Stomach (tissue), 8 donors: ENCODE measurements at regions not wholly inside any gene's neighbourhood (a gene's known extent, or its start where the extent isn't known, plus 50 kb on each side); places are given as distances from the start of the nearest gene placed in this dataset.

Source experiments
- DNase-seq, 2 donors: peaks; one replicate each; pipeline versions ENCODE4 v3.0.0 to v3.0.0-alpha.2; 2013 to 2019
- H3K27ac ChIP-seq, 5 donors: fragments of 200-600 bp in 4 of 5; sonication (generic) in 4 of 5; one replicate each; pipeline ENCODE4 v1.5.1; 2013 to 2019; ENCODE audit warnings: mild to moderate bottlenecking in 1 of 5, moderate library complexity in 1 of 5
- H3K27me3 ChIP-seq, 3 donors: fragments of 200-600 bp; sonication (generic); one replicate each; pipeline ENCODE4 v1.5.1; 2017 to 2019; ENCODE audit warnings: mixed run types in 1 of 3
- H3K36me3 ChIP-seq, 4 donors: fragments of 200-600 bp; sonication (generic); 1 replicate in 3 of 4; 2 replicates in 1 of 4; pipeline ENCODE4 v1.5.1; 2016 to 2019
- H3K4me1 ChIP-seq, 4 donors: fragments of 200-600 bp; sonication (generic); one replicate each; pipeline ENCODE4 v1.5.1; 2016 to 2019
- H3K4me3 ChIP-seq, 4 donors: fragments of 200-600 bp; sonication (generic) in 3 of 4; one replicate each; pipeline ENCODE4 v1.5.1; 2016 to 2019; ENCODE audit warnings: mild to moderate bottlenecking in 1 of 4
- H3K9me3 ChIP-seq, 4 donors: fragments of 200-600 bp; sonication (generic); one replicate each; pipeline ENCODE4 v1.5.1; 2016 to 2019
- EP300 ChIP-seq: sonication (generic); formaldehyde crosslinking; IDR thresholded peaks from one replicate; pipeline ENCODE4 v1.6.1; 2017; ENCODE audit warnings: antibody characterized with exemption
- POLR2A ChIP-seq, 4 donors: fragments of 450-650 bp; IDR thresholded peaks; one replicate each; pipeline ENCODE4 v1.6.1; 2016; ENCODE audit warnings: antibody characterized with exemption in 4 of 4, control low read depth in 2 of 4, mild to moderate bottlenecking in 1 of 4, moderate library complexity in 1 of 4
- POLR2AphosphoS5 ChIP-seq, 3 donors: sonication (generic); formaldehyde crosslinking; IDR thresholded peaks; one replicate each; pipeline ENCODE4 v1.6.1; 2016; ENCODE audit warnings: antibody characterized with exemption in 3 of 3
- WGBS, 5 donors: extraction: QIAGEN DNeasy Blood & Tissue Kit in 3 of 5; methylation state at CpG; one replicate each; pipeline versions ENCODE4 v1.1.5 to v1.1.7; 2013 to 2018; 5-methylcytosine and 5-hydroxymethylcytosine counted together
- intact Hi-C: fragments of 100-400 bp; cut with DNase I; formaldehyde crosslinking; loops from one replicate; pipeline ENCODE4 v1.15.1; 2023; ENCODE audit warnings: low total_unique reads
- TF ChIP-seq, protein P1 (sequence below), 7 experiments: fragments of 450-650 bp in 4 of 7; fragments of 200-600 bp in 3 of 7; sonication (generic) in 3 of 7; IDR thresholded peaks; one replicate each; pipeline ENCODE4 v1.5.1; 2016 to 2019; ENCODE audit warnings: antibody characterized with exemption in 7 of 7, control low read depth in 2 of 7, mild to moderate bottlenecking in 1 of 7
- donor health status: healthy with polysubstance abuse.
- donor health status: Bipolar disorder and iron deficiency.
- donor health status: healthy.

DNA sequence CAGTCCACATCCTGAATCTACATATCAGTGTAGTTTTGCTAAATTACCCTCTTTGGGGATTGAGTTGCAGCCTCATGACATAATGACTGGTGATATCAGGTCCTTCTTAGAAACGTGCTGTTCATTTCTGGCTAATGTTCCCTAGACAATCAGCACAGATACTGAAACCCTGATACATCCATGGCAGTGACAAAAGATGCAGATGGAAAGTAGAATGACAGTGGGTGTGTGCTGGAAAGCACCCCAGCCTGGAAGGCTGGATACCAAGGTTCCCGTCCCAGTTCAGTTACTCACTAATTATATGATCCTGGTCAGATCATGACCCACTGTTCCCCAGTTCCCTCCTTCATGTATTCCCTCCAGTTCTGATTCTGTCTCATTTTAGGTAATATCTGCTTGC, 198.2 kb upstream of the FGGY start:
- no peak for TF ChIP-seq POLR2AphosphoS5 (IDR thresholded peaks at IDR 0.05)
- TF ChIP-seq POLR2A (IDR thresholded peaks at IDR 0.05), result no peak
- no peak for TF ChIP-seq EP300
- TF ChIP-seq, protein P1, sequence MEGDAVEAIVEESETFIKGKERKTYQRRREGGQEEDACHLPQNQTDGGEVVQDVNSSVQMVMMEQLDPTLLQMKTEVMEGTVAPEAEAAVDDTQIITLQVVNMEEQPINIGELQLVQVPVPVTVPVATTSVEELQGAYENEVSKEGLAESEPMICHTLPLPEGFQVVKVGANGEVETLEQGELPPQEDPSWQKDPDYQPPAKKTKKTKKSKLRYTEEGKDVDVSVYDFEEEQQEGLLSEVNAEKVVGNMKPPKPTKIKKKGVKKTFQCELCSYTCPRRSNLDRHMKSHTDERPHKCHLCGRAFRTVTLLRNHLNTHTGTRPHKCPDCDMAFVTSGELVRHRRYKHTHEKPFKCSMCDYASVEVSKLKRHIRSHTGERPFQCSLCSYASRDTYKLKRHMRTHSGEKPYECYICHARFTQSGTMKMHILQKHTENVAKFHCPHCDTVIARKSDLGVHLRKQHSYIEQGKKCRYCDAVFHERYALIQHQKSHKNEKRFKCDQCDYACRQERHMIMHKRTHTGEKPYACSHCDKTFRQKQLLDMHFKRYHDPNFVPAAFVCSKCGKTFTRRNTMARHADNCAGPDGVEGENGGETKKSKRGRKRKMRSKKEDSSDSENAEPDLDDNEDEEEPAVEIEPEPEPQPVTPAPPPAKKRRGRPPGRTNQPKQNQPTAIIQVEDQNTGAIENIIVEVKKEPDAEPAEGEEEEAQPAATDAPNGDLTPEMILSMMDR (IDR thresholded peaks at IDR 0.05), result no peak
- no peak overlapping the region for H3K4me3 ChIP-seq
- peaks cover 0 to 6% (median 0%) of the 10 kb centered on the region in 4 donors for H3K9me3 ChIP-seq
- H3K27ac ChIP-seq, result no peak overlapping the region
- DNase-seq, result no peak
- H3K27me3 ChIP-seq, result no peaks in the 10 kb centered on the region
- 60 to 68% (median 62%) methylated on average over 2 of the region's 2 CpGs for WGBS, 5 donors
- intact Hi-C loops, result no loop called here
- H3K4me1 ChIP-seq, result no peaks in the 10 kb centered on the region
- no peaks in the 10 kb centered on the region for H3K36me3 ChIP-seq

DNA sequence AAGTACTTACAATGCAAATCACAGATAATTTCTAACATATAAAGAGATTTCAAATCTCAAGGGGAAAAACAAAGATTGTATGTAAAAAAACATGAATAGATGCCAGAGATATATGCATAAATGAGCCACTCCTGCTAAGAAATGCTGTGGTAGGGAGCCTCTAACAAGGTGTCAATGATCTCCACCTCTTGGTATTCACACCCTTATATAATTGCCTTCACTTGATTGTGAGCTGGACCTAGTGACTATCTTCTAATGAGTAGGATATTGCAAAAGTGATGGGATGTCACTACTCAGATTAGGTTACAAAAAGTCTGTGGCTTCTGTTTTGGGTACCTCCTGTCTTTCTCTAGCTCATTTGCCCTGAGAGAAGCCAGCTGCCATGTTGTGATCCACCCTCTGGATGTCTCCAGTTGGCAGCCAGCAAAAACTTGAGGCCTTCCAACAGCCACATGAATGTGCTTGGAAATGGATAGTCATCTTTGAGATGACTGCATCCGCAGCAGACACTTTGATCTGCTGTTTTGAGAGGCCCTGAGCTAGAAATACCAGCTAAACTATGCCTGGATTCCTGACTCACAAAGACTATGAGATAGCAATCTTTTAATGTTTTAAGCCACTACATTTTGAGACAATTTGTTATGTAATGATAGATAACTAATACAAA, 196.1 kb upstream of the FGGY start:
- no peaks in the 10 kb centered on the region for H3K36me3 ChIP-seq
- no peak overlapping the region for H3K27ac ChIP-seq
- no peak for DNase-seq

DNA sequence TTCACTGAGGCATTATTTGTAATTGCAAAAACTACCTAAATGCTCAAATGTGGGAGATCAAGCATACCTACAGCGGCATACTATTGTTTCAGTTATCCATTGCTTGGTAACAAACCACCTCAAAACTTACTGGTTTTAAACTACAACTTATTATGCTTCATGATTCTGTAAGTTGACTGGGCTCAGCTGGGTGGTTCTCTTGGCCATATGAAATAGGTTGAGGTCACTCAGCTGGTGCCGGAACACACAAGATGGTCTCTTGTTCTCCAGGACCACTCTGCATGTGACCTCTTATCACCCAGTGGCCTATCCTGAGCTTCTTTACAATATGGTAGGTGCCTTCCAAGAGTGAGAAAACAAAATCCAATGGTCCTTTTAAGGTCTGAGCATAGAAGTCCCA, 195.4 kb upstream of the FGGY start:
- Histone ChIP-seq H3K36me3 (no peaks in the 10 kb centered on the region), H3K4me1 (peaks cover 0 to 6% (median 0%) of the 10 kb centered on the region in 4 donors), H3K9me3 (peaks cover 0 to 6% (median 0%) of the 10 kb centered on the region in 4 donors), H3K4me3 (no peak overlapping the region), H3K27me3 (no peaks in the 10 kb centered on the region), H3K27ac (no peak overlapping the region)
- DNase-seq, result no peak
- WGBS, 5 donors, result 48 to 64% (median 50%) methylated on average over 2 of the region's 2 CpGs
- intact Hi-C loops, result no loop called here
- TF ChIP-seq POLR2AphosphoS5 (IDR thresholded peaks at IDR 0.05), result no peak
- TF ChIP-seq, protein P1 (IDR thresholded peaks at IDR 0.05), result no peak
- TF ChIP-seq EP300, result no peak
- TF ChIP-seq POLR2A (IDR thresholded peaks at IDR 0.05), result no peak

More for the DNA sequence above, 196.1 kb upstream of the FGGY start:
- Histone ChIP-seq H3K9me3 (peaks cover 0 to 6% (median 0%) of the 10 kb centered on the region in 4 donors), H3K4me1 (peaks cover 0 to 6% (median 0%) of the 10 kb centered on the region in 4 donors), H3K27me3 (no peaks in the 10 kb centered on the region), H3K4me3 (no peak overlapping the region)
- intact Hi-C loops, result no loop called here
- TF ChIP-seq POLR2AphosphoS5 (IDR thresholded peaks at IDR 0.05) (no peak), EP300 (no peak), POLR2A (IDR thresholded peaks at IDR 0.05) (no peak)
- TF ChIP-seq, protein P1 (IDR thresholded peaks at IDR 0.05), result no peak
- WGBS, 5 donors, result 88 to 100% (median 91%) methylated on average over 1 of the region's 1 CpG

DNA sequence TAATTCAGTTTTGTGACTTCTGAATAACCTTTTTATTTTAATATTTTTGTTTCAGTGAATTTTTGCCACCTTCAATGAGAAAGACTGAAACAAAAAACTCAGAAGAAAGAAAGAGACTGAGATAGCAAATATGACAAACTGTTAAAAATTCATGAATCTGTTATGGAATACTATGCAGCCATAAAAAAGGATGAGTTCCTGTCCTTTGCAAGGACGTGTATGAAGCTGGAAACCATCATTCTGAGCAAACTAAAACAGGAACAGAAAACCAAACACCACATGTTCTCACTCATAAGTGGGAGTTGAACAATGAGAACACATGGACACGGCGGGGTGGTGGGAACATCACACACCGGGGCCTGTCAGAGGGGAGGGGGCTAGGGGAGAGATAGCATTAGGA, 193.4 kb upstream of the FGGY start:
- DNase-seq, result no peak
- no peak overlapping the region for H3K27ac ChIP-seq
- no peaks in the 10 kb centered on the region for H3K27me3 ChIP-seq
- peaks cover 0 to 6% (median 0%) of the 10 kb centered on the region in 4 donors for H3K9me3 ChIP-seq
- no peak overlapping the region for H3K4me3 ChIP-seq
- H3K36me3 ChIP-seq, result no peaks in the 10 kb centered on the region
- peaks cover 0 to 14% (median 7%) of the 10 kb centered on the region in 4 donors for H3K4me1 ChIP-seq
- WGBS, 5 donors, result 93 to 99% (median 95%) methylated on average over 4 of the region's 4 CpGs
- intact Hi-C loops, result no loop called here
- TF ChIP-seq, protein P1 (IDR thresholded peaks at IDR 0.05), result no peak
- TF ChIP-seq POLR2A (IDR thresholded peaks at IDR 0.05), result no peak
- no peak for TF ChIP-seq POLR2AphosphoS5 (IDR thresholded peaks at IDR 0.05)
- no peak for TF ChIP-seq EP300
